GM19467 (cell line): ENCODE measurements at regions not wholly inside any gene's neighbourhood (a gene's known extent, or its start where the extent isn't known, plus 50 kb on each side); places are given as distances from the start of the nearest gene placed in this dataset.

Experiments
- ATAC-seq: cut with Tn5 transposase; IDR thresholded peaks from one replicate; pipeline ENCODE4 v1.9.1; 2021; ENCODE audit warnings: mild to moderate bottlenecking, moderate library complexity; ENCODE audit not compliant: unreplicated experiment

DNA sequence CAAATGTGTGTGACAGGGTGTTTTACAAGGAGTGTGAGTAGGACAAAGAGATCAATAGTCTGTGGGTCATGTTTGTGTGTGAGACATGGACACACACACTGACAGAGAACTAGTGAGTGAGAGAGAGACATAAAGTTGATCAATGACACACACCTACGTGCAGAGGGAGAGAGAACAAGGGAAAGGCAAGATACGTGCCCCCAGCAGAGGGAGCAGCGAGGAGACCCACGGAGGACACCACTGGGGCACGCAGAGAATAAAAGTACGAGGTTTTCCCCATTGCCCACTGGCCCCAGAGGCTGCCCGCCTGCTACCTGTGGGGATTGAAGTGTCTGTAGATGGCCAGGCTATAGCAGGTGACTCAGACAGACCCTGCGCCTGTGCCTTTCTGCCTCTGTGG lies 130.2 kb upstream of the CSF3R start:
- ATAC-seq = no peak

DNA sequence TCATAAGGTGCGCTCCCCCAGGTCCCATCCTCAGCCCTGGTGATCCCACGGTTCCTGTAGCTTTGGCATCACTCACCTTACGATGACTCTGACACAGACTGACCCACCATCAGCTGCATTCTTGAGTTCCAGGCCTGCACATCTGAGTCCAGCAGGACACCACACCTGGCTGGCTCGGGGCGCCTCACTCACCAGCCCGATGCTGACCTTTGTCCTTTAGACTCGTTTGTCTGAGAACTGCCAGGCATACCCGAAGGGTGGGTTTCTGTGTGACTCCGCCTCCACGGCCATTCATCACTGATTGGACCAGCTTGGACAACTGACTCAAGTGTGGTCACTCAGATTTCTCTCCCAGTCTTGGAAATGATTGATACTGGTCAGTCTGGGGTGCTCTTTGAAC lies 129.4 kb upstream of the CSF3R start:
- ATAC-seq = no peak

DNA sequence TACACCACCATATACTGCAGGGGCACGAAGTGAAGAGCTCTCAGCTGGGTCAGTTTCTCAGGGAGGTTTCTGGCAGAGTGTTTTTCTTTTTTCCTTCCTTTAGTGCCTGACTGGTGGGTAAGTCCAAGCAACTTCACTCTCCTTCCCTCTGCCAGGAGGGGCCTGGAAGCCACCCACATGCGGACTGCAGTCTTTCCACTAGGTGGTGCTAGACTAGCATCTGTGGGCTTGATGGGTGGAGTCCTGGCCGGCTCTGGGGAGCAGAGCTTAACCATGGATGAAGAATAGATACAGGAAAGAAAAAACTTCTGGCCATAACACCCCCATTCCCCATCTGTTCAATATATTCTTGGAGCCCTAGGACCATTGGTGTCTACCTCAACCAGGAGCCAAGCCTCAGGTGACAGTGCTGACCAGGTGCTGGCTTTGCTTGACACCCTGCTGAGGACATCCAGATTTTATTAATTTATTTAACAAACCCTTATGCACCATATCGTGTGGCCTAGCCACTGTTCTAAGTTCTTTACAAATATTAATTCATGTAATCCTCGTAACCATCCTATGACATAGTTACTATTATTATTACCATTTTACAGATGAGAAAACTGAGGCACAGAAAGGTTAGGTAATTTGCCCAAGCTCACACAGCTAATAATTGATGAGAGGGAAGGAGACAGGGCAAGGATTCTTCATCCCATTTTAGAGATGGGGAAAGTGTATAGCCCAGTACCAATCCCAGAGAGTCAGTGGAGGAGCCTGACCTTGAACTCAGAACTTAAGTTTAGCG lies 126.7 kb upstream of the CSF3R start:
- ATAC-seq = no peak

DNA sequence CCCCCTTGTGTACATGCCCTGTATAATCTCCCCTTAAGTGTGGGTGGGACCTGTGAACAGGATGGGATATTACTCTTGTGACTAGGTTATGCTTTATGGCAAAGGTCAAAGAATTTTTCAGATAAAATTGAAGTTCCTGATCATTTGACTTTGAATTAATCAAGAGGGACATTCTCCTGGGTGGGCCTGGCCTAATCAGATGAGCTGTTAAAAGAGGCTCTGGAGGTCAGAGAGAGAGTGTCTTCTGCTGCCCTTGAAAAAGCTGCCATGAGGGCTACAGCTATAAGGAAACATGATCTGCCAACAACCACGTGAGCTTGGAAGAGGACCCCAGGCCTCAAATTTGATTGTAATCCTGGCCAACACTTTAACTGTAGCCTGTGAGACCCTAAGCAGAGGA lies 125.6 kb upstream of the CSF3R start:
- no peak for ATAC-seq

DNA sequence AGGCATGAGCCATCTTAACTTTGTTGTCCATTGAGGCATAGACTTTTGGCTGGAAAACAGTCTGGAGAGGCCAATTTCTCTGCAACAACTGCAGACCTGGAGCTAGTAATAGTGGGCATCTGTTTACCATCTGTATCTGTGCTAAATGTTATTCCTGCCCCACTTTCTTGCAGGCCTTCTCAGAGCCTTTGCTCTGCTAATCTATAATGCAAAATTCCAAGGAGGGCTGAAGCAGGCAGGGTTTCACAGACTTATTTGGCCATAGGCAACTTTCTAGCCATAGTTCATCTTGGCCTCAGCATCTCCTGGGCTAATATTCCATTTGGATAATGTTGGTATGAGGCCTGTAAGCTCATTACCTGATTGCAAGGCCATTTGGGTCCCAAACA lies 124.5 kb upstream of the CSF3R start:
- no peak for ATAC-seq

DNA sequence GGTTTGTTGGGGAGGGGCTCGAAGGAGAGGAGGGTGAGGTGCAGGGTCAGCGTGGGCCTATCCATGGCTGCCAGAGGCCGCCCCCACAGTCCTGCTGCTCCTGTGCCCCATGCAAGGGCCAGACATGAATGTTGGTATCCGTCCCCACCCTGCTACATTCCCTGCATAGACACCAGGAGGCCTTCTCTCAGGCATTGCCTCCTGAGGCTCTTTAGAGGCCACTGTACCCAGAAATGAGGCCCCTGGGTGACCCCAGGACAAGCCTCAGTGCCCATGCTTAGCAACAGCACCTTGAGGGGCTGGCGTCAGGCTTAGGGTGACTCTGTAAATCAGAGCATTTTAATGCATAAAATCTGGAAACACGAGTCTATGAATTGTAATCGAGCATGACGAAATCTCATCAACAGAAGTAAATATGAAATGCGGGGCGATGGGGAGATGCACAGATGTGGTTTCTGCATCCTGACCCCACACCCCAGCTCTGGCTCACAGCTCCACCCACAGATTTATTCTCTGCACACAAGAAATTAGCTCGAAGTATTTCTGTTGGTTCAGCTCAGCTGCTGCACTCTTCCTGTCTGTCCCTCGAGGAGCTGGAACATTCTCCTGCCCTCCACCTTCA lies 124.0 kb upstream of the CSF3R start:
- ATAC-seq = no peak

DNA sequence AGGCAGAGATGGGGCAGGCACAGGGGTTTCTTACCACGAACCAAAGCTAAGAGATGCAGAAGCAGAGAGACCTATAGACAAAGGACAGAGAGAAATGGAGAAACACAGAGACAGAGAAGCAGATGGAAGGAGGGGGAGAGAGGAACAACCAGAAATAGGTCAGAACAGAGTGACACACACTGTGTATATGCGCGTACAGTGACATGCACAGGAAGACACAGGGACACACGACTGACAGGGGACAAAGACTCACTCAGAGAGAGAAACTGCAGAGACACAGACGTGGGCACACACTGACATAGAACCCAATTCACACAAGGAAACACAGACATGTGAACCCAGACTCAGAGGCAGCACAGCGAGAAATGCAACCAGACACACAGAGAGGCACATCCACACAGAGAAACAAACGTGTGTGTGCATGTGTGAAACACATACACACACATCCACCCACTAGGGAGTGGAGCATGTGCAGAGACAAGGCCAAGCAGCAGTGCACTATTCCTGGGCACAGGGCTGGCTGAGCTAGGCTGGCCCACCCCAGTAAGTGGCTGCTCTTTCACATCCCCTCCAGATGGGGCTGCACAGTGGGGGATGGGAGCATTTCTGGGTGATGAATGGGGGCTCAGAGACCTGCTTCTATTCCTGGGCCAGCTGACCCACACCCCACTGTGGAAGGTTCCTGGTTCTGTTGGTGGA lies 123.4 kb upstream of the CSF3R start:
- ATAC-seq = no peak

DNA sequence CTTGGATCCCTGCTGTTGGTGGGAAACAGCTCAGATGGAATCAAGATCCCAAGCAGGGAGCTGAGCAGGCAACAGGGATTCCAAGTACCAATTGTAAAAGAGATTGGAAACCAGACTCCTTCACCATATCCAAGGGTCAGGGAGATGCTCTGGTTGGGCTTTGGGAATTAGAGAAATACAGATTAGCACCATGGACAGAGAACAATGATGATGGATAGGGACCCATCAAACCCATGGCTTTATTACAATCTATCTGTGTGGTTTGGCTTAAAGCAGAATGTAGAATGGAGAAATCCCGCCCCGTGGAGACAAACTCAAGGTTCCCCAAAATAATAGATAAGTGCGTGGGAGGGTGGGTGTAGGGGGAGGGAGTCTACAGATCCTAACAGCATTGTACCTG lies 120.7 kb upstream of the CSF3R start:
- no peak for ATAC-seq

DNA sequence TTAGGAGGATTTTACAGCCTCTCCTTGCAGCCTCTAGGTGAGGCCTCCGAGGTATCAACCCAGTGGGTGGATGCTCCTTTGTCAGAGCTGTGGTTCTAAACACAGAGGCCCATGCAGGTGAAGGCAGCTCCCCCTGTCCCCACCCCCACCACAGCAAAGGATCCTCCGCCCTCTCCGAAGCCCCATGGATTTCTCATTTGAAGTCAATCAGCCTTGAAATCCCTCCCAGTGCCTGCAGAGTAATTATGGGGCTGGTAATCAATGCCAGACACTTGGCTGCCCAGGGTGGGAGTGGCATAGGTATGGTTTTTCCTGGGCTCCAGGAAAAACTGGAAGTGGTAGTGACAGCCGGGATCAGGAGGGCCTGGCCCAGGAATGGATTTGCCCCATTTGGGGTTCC lies 119.5 kb upstream of the CSF3R start:
- ATAC-seq = no peak

DNA sequence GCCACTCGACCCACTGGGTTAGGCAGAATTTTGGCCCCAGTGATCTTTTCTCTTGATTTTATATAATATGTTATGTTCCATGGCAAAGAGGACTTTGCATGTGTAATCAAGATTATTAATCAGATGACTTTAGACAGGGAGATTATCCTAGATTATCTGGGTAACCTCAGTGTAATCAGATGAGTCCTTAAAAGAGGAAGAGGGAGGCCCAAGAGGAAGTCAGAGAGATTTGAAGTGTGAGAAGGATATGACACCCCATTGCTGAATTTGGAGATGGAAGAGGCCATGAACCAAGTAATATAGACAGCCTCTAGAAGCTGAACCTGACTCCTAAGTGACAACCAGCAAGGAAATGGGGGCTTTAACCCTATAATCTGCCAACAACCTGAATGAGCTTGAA lies 117.1 kb upstream of the CSF3R start:
- ATAC-seq = no peak

DNA sequence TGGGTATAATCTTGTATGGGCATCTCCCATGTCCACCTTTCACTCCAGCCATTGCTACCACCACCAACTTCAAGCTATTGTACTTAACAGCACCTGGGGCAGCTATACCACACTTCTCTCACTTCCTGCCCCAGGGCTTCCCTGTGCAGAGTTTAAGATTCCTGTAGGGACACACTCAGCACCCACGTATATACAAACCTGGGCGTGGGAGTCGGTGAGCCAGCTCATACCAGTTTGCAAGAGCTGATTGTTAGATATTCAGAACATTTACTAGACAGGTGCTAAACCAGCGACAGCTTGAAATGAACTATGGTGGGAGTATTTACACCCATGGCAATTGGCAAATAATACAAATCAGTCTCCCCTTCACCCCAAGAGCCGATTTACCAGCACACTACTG lies 114.8 kb upstream of the CSF3R start:
- no peak for ATAC-seq

DNA sequence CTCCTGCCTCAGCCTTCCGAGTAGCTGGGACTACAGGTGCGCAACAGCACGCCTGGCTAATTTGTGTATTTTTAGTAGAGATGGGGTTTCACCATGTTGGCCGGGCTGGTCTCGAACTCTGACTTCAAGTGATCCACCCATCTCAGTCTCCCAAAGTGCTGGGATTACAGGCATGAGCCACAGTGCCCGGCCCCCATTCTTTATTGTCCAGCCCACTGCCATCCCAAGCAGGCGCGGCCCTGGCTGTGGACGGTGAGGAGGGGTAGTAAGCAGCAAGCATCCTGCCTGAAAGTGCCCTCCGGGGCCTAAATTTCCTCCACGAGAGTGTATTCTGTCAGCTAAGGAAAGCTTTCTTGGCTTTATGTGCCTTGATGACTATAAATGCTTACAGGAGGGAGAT lies 113.2 kb upstream of the CSF3R start:
- no peak for ATAC-seq

DNA sequence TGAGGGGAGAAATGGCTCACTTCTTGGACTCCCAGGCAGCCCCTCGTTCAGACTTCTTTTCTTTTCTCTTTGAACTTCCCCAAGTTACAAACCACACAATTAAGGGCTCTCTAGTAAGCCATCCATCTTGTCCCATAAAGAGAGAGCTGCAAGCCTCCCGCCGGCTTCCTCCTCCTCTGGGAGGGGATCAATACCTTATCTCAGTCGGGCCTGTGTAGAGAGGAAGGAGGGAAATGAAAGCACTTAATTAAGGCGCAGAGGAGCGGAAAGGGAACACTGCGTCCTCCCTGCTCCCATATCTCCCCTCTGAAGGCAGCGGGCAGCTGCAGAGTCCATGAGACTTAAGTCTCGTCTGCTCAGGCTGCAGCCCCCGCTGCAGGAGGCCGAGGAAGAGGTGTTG lies 112.6 kb upstream of the CSF3R start:
- ATAC-seq = no peak

DNA sequence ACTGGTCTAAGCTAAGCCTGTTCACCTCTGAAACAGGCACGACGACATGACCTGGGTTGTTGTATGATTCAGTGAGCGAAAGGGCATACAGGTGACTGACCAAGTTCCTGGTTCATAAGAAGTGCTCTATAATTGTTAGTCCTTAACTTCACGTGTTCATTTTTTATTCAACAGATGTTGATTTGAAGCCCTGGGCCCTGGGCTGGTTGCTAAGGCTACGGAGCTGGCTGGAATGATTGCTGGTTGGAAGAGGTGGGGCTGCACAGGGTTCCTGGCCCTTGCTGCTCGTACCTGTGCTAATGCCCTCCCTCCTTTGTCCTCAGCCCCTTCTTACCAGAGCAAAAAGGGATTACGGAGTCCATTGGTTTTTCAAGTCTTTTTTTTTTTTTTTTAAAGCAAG lies 111.3 kb upstream of the CSF3R start:
- no peak for ATAC-seq

DNA sequence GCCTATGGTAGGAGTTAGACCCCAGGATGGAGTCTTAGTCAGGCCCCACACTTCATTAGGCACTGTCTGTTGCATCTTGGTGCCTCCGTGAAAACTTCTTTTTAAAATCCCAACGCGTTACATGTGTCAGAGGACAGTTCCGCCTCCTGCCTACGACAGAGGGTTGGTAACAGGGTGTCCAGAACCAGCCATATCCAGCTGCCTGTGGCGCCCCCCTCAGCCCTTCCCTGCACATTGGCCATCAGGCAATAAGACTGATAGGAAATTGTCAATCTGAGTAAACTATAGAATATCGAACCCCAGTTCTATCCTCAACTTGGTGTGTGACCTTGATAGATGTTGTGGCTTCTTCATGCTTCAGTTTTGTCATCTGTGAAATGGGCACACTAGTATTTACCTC lies 108.6 kb upstream of the CSF3R start:
- no peak for ATAC-seq

DNA sequence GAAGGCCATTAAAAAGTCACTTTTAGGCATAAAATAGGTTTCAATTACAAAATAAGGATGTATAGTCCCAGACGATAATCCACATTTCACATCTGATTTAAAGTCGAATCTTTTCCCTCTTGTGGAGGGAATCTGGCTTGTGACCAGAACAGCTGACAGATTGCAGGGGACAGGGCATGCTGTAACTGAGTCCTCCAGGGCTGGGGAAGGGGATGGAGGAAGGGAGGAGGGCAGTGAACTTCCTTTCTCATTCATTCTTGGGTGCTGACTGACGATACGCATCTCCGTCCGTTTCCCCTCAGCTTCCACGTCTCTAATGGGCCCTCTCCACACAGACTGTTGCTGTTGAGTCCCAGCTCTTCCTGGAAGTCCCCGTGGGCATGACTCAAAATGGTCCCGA lies 108.1 kb upstream of the CSF3R start:
- no peak for ATAC-seq

DNA sequence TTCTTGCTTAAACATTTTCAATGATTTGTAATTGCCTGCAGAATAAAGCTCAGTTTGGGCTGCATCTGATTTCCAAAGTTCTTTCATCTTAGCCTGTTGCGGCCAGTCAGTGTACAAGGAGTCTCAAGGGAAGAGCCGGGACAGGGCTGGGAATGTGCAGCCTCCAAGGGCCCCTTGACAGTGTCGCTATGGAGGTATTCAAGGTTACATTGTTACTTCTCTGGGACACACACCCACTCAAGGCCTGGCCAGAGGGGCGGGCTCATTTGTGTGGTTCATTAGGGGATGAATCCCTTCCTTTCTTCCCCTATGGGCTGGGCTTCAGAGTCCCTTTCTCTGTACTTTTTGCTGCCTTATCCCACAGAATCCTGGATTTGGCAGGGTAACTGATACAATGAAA lies 107.6 kb upstream of the CSF3R start:
- ATAC-seq = no peak

DNA sequence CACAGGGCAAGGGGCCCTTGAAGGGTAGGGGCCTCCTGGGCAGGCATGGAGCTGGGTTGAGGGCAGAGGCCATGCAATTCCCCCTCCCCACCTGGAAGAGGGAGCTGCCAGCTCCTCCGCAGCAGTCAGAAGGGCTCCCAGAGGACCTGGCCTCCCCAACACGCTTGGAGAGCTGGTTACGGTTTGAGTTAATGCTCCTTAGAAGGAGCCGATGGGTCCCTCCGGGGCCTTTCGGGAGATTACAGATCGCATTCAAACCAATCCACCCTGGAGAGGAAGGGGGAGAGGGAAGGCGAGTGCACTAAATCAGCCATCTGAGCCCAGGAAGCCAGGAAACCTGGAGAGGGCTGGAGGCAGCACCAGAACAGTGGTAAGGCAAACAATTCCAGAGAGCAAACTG lies 106.3 kb upstream of the CSF3R start:
- no peak for ATAC-seq

DNA sequence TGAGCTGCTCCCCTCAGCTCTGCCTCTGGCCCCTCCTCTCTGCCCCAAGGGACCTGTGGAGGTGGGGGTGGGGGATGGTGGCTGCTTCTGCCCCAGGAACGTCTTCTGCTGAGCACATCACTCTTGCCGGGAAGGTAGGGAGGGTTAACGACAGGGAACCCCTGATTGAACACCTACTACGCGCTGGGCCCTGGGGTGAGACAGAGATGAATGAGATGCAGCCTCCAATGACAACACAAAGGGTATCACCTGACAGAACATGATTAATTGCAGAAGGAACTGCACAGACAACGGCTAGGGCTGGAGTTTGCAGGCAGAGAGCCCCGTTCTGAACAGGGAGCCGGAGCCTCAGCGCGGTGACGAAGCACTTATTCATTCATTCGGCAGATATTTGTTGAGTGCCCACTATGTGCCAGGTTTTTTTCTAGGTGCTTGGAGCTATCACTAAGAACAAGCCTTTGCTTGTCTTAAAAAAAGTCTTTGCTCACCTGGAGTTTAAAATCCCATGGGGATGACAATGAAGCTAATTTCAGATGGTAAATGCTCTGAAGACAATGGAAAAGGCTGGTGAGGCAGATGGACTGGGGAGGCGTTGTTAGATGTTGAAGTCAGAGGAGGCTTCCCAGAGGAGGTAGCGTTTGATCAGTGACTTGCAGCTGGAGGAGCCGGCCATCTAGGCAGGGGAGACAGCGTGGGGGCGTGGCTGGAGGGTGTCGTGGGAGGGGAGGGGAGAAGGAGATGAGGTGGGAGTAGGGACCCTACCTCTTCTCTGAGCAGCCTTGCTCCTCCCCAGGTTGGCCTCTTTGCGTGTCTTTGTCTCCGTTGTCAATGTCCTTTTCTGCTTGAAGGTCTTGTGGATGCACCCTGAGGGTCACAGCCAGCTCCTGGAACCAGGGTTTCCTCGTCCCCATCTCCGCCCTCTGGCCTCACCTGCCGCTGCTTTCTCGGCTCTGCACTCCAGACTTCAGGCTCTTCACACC lies 103.1 kb upstream of the CSF3R start:
- ATAC-seq = no peak

DNA sequence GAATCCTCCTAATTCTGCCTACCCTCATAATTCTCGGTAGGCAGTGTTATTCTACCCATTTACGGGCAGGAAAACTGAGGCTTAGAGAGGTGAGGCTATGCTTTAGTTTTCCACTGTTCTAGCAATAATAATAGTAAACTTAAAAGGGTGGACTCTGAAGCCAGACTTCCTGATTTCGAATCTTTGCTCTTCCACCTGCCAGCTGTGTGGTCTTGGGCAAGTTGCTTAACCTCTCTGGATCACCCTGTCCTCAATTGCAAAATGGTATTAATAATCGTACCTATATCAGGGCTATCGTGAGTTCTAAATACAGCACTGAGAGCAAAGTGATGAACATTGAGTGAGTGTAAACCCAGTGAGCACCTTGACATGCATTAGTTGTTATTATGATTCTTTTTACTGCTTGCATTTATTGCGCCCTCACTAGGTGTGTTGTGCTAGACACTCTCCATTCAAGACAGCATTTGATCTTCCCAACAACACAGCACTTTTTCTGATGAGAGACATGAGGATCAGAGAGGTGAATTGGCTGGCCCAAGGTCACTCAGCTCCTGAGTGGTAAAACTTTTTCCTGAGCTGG lies 102.3 kb upstream of the CSF3R start:
- ATAC-seq = no peak
